ENCODE measurements at regions not wholly inside any gene's neighbourhood (a gene's known extent, or its start where the extent isn't known, plus 50 kb on each side); places are given as distances from the start of the nearest gene placed in this dataset.

GRCh38 chr14:34247605-34248004 lies 214.4 kb downstream of the SPTSSA start:
- no peaks in the 10 kb centered on the region for H3K4me1 ChIP-seq (replicated peaks in 1 of 2; ENCODE audit: control insufficient read depth in 2 of 2, insufficient read depth in 2 of 2, low read length in 2 of 2)
- no peaks in the 10 kb centered on the region for H4K20me1 ChIP-seq (replicated peaks; ENCODE audit: control insufficient read depth, insufficient read depth, low read length)
- ChIA-PET POLR2A (no interaction called here), CTCF (ENCODE audit: low intra/inter-chr PET ratio) (no interaction called here)
- H3K27ac ChIP-seq (ENCODE audit: extremely low read depth, low read depth, low read length), result no peak overlapping the region
- H3K79me2 ChIP-seq (ENCODE audit: control insufficient read depth, insufficient read depth, low read length), result no peaks in the 10 kb centered on the region
- no peaks in the 10 kb centered on the region for H3K9me1 ChIP-seq (ENCODE audit: control insufficient read depth, insufficient read depth, low read length)
- H3K4me3 ChIP-seq, result no peak overlapping the region
- FAIRE-seq, result no peak
- no peaks in the 10 kb centered on the region for H3K9me3 ChIP-seq (replicated peaks; ENCODE audit: control insufficient read depth, insufficient read depth, low read depth, low read length)
- no peak overlapping the region for H3K9ac ChIP-seq (ENCODE audit: insufficient read depth in 1 of 2, low read depth in 2 of 2, low read length in 2 of 2)
- H3K4me2 ChIP-seq (ENCODE audit: insufficient read depth, low read length), result no peak overlapping the region
- intact Hi-C loops (cut with micrococcal nuclease) (no loop called here), in situ Hi-C loops (cut with MboI) (no loop called here)
- no peak overlapping the region for H2AFZ ChIP-seq (ENCODE audit: low read depth, low read length)
- no peaks in the 10 kb centered on the region for H3K27me3 ChIP-seq (ENCODE audit: control insufficient read depth in 2 of 2, insufficient read depth in 2 of 2, low read length in 2 of 2)
- no peak for DNase-seq (ENCODE audit: extremely low read depth in 1 of 4, low spot score in 3 of 4)
- H3K36me3 ChIP-seq (ENCODE audit: control insufficient read depth, insufficient read depth, low read length), result no peaks in the 10 kb centered on the region
- no peak for ATAC-seq
- no TSS peak for BruUV-seq (replicated peaks)
- 0% methylated on average over 1 of the region's 1 CpG for WGBS (ENCODE audit: insufficient coverage, low coverage, missing lambda C conversion rate)
- no peak for TF ChIP-seq DEAF1 (CRISPR knock-in tag; IDR thresholded peaks at IDR 0.05)
- TF ChIP-seq L3MBTL2 (IDR thresholded peaks at IDR 0.05), result no peak
- no peak for TF ChIP-seq HDGF (IDR thresholded peaks at IDR 0.05)
- TF ChIP-seq HNRNPH1 (optimal IDR thresholded peaks at IDR 0.05; ENCODE audit: low read depth, low read length), result no peak
- no peak for TF ChIP-seq CTCF (IDR thresholded peaks at IDR 0.05 in 2 of 3, conservative IDR thresholded peaks at IDR 0.05 in 1 of 3; ENCODE audit: insufficient read depth in 2 of 3, low read depth in 1 of 3, low read length in 3 of 3)
- TF ChIP-seq CHD1 (IDR thresholded peaks at IDR 0.05; ENCODE audit: low read length), result no peak
- no peak for TF ChIP-seq MEF2A (IDR thresholded peaks at IDR 0.05; ENCODE audit: control insufficient read depth, low read depth, low read length)
- no peak for TF ChIP-seq ZNF644 (tag; IDR thresholded peaks at IDR 0.05; ENCODE audit: low read depth)
- no peak for TF ChIP-seq ZNF780A (CRISPR knock-in tag; IDR thresholded peaks at IDR 0.05)
- no peak for TF ChIP-seq NELFE (IDR thresholded peaks at IDR 0.05; ENCODE audit: insufficient read depth, insufficient read length)
- TF ChIP-seq ZNF146 (CRISPR knock-in tag; IDR thresholded peaks at IDR 0.05; ENCODE audit: unreplicated experiment), result no peak
- no peak for TF ChIP-seq ZNF280A (IDR thresholded peaks at IDR 0.05; ENCODE audit: low read depth, partially characterized antibody)

Data from K562 (cell line).